ENCODE measurements at regions not wholly inside any gene's neighbourhood (a gene's known extent, or its start where the extent isn't known, plus 50 kb on each side); places are given as distances from the start of the nearest gene placed in this dataset.
"Not testable (repeated sequence)": the region's sequence is repeated elsewhere in the genome, so short reads cannot be mapped to it uniquely, and the experiment has no call there.

- FAIRE-seq, result not testable (repeated sequence)
Measured at GRCh38 chr4:116536024-116536423, 549.4 kb downstream of the TRAM1L1 start.

DNA sequence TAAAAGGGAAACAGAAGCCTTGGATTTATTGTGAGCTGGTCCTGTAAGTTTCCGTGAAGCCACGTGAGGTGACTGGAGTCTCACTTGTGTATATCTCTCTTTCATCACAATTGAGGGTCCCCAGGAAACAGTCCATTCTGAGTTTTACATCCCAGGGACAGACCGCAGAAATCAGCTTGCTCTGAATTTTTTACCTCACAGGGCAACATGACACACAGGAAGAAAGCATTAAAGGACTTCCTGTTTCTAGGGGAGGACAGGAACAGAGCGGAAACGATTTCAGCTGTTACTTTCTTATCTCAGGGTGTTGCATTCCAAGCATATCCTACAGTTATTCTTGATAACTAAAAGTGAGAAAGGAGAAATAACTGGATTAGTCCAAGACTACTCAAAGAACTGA is 553.5 kb downstream of the TRAM1L1 start:
- no peak for FAIRE-seq

DNA sequence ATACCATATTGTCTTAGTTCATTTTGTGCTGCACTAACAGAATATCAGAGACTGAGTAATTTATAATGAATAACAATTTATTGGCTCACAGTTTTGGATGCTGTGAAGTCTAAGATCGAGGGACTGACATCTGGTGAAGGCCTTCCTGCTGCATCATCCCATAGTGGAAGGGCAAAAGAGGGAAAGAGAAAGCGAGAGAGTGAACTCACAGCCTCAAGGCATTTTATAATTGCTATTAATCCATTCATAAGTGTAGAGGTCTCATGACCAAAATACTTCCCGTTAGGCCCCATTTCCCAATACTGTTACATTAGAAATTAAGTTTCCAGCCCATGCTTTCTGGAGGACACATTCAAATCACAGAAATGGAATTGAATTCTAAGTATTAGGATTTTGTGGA is 554.4 kb downstream of the TRAM1L1 start:
- no peak for FAIRE-seq

DNA sequence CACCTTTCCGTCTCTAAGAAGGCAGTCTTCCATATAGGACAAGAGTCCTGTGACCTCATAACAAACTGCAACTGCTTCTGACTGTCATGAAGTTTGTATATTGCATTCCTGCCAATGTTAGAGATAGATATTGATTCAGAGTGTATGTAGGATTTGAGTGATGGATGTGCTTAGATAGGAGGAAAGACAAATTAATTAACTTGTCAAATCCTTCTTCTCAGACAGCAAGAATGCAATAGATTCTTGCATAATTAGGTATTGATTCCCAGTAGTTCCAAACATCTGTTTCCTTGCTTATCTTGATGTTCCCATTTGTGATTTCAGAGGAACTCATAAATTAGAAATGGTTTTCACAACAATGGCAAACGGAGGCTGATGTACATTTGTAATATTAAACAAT is 555.3 kb downstream of the TRAM1L1 start:
- no peak for FAIRE-seq

DNA sequence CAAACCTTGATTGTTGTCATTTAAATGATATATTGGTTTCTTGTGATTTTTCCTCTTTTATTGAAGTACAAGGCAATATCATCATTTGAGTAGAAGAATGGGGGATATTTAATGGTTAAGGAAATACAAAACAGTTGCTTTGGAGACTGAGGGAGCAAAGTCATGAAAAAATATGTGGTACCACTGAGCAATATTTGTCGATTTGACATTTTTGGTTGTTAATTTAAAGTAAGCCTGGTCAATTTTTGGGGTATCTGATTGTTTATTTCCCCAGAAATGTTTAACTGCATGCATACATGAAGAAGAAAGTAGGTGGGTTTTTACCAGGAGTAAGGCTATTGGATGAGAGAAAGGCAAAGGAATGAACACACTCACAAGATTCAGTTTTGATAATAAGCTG is 556.2 kb downstream of the TRAM1L1 start:
- no peak for FAIRE-seq

DNA sequence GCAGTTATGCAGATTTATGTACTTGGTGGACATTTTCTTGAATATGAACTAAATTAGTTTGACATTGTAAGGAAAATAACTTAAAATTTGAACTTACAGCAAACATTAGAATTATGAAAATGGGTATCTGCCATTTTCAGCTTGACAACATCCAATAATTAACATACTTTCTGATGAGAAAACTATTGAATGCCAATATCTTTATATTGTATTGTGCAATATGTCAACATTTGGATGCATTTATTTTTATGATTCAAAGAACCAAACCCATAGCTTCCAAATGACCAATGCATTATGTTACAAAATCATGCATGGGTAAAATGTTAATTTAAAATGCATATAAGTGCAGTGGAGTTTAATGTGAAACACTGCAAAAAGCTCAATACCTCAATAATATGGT is 562.5 kb downstream of the TRAM1L1 start:
- no peak for FAIRE-seq

DNA sequence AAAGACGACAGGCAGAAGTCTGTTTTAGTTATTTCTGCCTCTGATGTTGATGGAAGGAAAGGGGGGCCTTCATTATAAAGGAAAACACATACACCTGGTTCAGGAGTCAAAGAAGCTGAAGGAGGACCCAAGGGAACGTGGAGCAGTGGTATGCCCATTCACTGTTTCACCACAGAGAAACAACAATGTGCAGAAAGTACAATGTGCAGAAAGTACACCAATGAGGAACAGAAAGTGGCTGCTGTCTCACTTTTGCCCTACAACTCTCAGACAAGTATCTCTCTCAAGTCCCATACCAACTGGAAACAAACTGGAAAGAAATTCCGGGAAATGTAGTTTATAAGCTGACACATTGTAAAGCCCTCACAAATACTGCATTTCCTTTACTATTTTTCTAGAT is 564.5 kb downstream of the TRAM1L1 start:
- no peak for FAIRE-seq

GRCh38 chr4:116516711-116517110 is 568.7 kb downstream of the TRAM1L1 start:
- FAIRE-seq, result no peak

DNA sequence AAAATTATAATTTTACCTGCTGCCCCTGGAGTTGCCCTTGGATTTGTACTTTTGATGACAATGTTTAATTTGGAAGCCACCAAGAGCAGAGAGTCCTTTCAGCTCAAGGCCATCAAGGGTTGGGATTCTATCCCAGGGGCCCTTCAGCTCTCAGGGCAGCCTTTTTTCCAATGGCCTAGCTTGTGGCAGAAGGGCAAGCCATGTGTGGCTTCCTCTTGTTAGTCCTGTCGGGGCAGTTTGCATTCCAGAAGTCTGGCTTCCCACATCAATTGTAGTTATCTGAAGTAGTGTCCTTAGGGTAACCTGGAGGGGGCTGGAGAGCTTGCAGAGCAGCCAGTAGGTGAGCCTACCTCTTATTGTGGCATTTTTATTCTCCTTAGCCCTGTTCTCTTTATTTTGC is 569.4 kb downstream of the TRAM1L1 start:
- FAIRE-seq, result no peak

DNA sequence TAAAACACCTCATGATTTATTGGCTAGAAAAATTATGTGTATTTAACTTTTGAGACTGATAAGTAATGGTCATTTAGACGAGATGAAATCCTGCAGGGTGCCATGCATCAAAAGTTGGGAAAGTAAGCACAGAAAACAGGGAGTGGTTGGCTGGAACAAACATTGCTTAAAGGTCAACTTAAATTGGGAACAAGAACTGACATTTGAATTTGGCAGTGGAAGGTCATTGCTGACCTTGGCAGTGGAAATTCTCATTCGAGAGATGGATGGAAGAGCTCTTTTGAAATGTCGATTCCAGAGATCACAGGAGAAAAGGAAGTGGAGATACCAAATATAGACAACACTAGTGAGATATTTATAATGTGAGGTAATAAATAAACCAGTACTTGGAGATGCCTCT is 572.8 kb downstream of the TRAM1L1 start:
- no peak for FAIRE-seq

DNA sequence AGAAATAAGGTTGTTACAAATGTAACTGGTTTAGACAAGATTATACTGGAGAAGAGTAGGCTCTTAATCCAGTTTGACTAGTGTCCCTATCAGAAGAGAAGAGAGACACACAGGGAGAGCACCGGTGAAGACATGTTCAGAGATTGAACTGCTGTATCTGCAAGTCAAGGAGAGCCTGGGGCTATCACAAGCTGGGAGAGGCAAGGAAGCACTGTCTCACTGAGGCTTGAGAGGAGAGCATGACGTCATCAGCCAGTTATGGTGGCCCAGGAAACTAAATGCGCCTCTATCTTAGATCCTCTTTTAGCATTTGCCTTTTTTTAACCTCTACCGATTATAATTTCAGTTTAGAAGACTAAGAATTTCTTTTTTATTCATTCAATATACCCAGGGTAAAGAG is 583.4 kb downstream of the TRAM1L1 start:
- no peak for FAIRE-seq

DNA sequence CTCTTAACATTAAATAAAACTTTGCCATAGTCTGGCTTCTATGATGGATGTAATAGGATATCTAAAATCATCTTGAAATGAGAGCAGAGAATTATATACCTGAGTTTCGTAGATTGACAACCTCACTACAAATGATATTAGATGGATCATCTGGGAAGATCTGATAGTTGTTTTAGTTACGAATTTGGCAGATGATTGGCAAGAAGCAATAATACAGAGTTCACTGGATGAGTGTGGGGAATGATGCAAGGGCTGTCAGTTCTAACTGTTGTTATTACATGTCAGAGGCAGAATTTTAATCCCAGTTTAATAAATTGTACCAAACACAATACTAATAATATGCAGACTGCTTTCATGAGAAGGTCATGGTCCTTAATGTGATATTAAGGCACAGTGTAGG is 585.2 kb downstream of the TRAM1L1 start:
- no peak for FAIRE-seq

GRCh38 chr4:116489739-116490138 is 595.6 kb downstream of the TRAM1L1 start:
- no peak for FAIRE-seq

- no peak for FAIRE-seq
Measured at GRCh38 chr4:116486401-116486800, 599.0 kb downstream of the TRAM1L1 start.

DNA sequence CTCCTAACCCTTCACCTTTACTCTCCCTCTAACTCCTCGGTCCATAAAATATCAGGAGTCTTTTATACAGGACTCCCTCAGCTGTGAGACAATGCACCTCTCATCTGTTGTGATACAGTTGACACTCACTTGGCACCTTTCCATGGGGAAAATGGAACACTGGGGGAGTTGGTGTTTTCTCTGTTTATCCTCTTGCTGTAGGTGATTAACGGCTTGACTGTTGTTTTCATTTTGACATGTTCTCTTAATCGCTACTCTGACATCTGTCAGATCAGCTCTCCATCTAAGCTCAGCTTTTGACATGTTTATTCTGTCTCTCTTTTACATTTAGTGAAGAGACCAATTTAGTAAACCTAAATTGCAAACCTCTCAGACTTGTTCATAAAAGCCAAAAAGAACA is 604.8 kb downstream of the TRAM1L1 start:
- no peak for FAIRE-seq

GRCh38 chr4:116478343-116478742 is 607.0 kb downstream of the TRAM1L1 start:
- no peak for FAIRE-seq

GRCh38 chr4:116469582-116469981 is 615.8 kb downstream of the TRAM1L1 start:
- FAIRE-seq, result no peak

GRCh38 chr4:116453127-116453526 is 632.2 kb downstream of the TRAM1L1 start:
- no peak for FAIRE-seq

- no peak for FAIRE-seq
Measured at GRCh38 chr4:116449764-116450163, 635.6 kb downstream of the TRAM1L1 start.

DNA sequence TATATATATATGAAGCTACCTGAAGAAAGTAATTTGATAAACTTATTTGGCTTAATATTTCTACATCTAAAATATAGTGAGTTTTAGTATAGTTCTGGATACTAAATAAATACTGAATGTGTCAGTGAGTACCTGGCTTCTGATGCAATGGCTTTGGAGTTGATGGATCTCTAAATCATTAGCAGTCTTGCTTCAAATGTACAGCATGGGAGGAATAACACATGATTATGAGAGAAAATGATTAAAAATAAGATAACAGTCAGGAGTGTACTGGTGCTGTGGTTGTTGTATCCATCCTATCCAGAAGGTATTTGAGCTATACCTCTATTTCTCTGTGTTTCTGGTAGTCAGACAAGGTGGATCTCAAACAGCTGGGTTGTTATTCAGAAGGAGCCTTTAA is 641.3 kb downstream of the TRAM1L1 start:
- FAIRE-seq, result no peak

DNA sequence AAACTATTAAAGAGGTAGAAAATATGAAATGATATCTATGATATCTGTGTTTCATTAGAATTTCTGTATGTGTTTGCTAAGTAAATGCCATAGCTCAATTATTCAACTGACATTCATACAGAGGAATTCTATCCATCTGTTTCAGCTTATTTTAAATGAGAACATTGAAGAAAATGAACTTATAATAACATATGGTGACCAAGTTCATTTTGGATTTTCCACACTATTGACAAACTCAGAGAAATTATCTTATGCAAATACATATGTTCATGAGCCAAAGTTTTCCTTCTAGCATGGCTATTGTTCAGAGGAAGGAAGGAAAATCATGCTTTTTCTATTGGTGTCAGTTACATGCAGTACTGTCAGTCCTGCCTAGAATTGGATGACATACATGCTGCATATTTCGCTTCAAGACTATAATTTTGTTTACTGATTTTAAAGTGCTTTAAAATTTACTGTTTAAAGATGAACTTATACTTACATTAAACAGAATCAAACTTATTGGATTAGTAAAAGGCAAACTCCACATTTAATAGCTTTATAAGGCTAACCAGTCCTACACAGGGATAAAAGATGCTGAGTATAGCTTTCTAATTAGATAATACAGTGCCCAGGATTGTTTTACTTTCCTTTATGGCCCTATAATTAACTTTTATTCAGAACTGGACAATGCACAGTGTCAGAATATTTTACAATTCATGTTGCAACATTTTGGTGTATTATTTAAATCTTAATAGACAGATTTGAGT is 646.2 kb downstream of the TRAM1L1 start:
- FAIRE-seq, result no peak

DNA sequence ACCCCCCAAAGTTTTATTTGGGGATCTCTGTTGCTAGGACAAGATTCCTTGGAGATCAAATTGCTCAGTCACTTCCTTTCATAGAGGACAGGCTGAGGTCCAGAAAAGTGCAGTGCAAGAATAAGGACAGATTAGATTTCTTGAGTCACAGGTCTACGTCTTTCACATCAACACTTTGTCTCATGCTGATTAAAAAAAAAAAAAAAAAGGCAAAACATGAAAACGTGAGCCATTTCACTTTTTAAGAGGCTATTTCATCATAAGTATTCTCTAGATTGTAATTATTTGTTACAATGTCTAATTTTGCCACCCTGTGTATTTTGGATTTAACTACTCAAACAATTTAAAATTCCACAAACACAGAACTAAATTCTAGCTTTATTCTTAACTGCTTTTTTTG is 647.0 kb downstream of the TRAM1L1 start:
- FAIRE-seq, result no peak

DNA sequence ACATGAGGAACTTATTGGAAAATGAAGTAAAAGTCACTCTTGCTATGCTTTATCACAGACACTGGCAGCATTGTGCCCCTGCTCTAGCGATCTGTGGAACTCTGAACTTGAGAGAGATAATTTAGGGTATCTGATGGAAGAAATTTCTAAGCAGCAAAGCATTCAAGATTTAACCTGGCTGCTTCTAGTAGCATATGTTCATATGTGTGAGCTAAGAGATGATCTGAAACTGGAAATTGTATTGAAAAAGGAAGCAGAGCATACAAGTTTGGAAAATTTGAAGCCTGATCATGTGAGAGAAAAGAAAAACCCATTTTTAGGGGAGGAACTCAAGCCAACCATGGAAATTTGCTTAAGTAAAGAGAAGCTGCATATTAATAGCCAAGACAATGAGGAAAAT is 657.7 kb downstream of the TRAM1L1 start:
- no peak for FAIRE-seq

DNA sequence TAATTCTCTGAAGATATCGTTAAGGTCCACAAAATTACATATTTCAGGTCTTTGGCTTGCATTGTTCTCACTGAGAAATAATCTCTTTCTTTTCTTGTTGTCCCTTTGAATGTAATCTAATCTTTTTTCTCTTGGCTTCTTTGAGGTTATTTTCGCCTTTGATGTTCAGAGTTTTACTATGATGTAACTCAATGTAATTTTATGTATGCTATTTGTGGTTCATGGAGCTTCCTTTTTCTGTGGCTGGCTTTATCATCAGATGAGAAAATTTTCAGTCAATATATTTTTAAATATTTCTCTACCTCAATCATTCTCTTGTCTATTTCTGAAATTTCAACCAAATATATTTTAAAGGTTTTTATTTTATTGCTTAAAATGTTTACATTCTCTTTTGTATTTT is 672.2 kb downstream of the TRAM1L1 start:
- no peak for FAIRE-seq

DNA sequence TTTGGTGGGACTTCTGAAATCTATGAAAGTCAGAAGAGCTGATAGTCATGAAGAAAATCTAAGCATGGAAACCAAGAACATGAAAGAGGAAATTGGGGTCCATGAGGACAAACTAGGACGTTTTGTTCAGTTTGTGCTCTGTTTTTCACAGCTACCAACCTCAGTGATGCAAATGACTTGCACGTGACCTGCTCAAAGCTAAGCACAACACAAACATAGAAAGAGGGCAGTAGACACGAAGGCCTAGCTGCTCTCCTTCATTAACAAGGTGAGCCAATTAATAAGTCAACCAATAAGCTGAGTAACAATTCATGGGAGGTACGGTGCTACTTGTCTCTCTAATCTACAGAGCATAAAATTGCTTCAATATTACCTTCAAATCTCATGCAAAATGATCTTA is 684.1 kb downstream of the TRAM1L1 start:
- no peak for FAIRE-seq

GRCh38 chr4:116400480-116400879 is 684.9 kb downstream of the TRAM1L1 start:
- no peak for FAIRE-seq
